ENCODE measurements at regions not wholly inside any gene's neighbourhood (a gene's known extent, or its start where the extent isn't known, plus 50 kb on each side); places are given as distances from the start of the nearest gene placed in this dataset.
A peak's percentile ranks its signal among the peaks of the same experiment; 100 is the strongest.

DNA sequence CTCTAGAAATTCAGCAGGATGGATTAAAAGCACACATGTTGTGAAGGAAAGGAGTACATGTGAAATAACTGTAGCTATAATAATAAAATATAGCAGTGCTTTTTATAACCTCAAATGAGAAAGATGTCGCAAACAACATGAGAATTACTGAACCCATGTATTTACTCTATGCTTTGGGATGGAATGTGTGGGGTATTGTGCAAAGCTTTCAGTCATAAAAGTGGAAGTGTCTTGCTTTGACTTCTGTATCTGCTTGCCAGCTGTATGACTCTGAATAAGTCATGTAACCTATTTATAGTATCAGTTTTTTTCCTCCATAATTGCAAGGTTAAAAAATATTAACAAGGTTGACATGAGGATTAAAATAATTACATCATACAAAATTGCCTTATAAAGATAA lies 519.3 kb upstream of the CADM2 start:
- no peaks in the 10 kb centered on the region for H3K4me1 ChIP-seq (ENCODE audit: insufficient read depth, low read length)
- no peak overlapping the region for H3K27ac ChIP-seq (ENCODE audit: low read depth in 1 of 2, low read length in 2 of 2)
- Mint-ChIP-seq H3K4me1 (ENCODE audit: low read depth) (no peaks in the 10 kb centered on the region), H3K9me3 (peaks cover 7% of the 10 kb centered on the region), H3K4me3 (no peak overlapping the region), H3K27me3 (no peaks in the 10 kb centered on the region), H3K27ac (no peak overlapping the region), H3K36me3 (ENCODE audit: low read depth) (no peaks in the 10 kb centered on the region)
- DNase-seq (no peak), ATAC-seq (ENCODE audit: poor library complexity) (no peak)
- no peaks in the 10 kb centered on the region for H3K36me3 ChIP-seq (ENCODE audit: insufficient read depth, low read length)
- POLR2A ChIA-PET = no interaction called here
- H3K4me3 ChIP-seq (ENCODE audit: low read length) = no peak overlapping the region
- no peaks in the 10 kb centered on the region for H3K27me3 ChIP-seq (ENCODE audit: control insufficient read depth in 1 of 2, insufficient read depth in 2 of 2, low read length in 2 of 2)
- H3K9me3 ChIP-seq (ENCODE audit: control insufficient read depth in 1 of 2, insufficient read depth in 1 of 2, low read length in 2 of 2) = peaks cover 6 to 7% of the 10 kb centered on the region in 2 experiments
- CTCF ChIA-PET = no interaction called here
- intact Hi-C loops (cut with DNase I, micrococcal nuclease) = no loop called here
- TF ChIP-seq, protein P1, sequence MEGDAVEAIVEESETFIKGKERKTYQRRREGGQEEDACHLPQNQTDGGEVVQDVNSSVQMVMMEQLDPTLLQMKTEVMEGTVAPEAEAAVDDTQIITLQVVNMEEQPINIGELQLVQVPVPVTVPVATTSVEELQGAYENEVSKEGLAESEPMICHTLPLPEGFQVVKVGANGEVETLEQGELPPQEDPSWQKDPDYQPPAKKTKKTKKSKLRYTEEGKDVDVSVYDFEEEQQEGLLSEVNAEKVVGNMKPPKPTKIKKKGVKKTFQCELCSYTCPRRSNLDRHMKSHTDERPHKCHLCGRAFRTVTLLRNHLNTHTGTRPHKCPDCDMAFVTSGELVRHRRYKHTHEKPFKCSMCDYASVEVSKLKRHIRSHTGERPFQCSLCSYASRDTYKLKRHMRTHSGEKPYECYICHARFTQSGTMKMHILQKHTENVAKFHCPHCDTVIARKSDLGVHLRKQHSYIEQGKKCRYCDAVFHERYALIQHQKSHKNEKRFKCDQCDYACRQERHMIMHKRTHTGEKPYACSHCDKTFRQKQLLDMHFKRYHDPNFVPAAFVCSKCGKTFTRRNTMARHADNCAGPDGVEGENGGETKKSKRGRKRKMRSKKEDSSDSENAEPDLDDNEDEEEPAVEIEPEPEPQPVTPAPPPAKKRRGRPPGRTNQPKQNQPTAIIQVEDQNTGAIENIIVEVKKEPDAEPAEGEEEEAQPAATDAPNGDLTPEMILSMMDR (IDR thresholded peaks at IDR 0.05) = no peak

DNA sequence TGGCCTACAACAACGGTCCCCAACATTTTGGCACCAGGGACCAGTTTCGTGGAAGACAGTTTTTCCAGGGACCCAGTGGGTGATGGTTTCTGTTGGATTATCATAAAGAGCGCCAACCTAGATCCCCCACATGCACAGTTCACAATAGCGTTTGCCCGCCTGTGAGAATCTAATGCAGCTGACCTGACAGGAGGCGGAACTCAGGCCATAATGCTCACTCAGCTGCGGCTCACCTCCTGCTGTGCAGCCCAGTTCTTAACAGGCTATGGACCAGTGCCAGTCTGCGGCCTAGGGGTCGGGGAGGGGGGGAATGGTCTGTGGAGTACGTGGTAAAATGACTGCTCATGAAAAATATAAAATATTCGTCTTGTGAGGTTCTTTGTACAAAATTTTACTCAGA lies 518.5 kb upstream of the CADM2 start:
- H3K4me3 ChIP-seq (ENCODE audit: low read length) = no peak overlapping the region
- H3K27me3 ChIP-seq (ENCODE audit: control insufficient read depth in 1 of 2, insufficient read depth in 2 of 2, low read length in 2 of 2) = no peaks in the 10 kb centered on the region
- ATAC-seq (ENCODE audit: poor library complexity) (no peak), DNase-seq (peak in 1 of 14 experiments; percentile 2)
- peaks cover 6 to 7% of the 10 kb centered on the region in 2 experiments for H3K9me3 ChIP-seq (ENCODE audit: control insufficient read depth in 1 of 2, insufficient read depth in 1 of 2, low read length in 2 of 2)
- peaks cover 6% of the 10 kb centered on the region for H3K9me3 Mint-ChIP-seq
- POLR2A ChIA-PET = no interaction called here
- no peaks in the 10 kb centered on the region for H3K36me3 Mint-ChIP-seq (ENCODE audit: low read depth)
- intact Hi-C loops (cut with DNase I, micrococcal nuclease) = no loop called here
- no peaks in the 10 kb centered on the region for H3K4me1 ChIP-seq (ENCODE audit: insufficient read depth, low read length)
- no peak overlapping the region for H3K4me3 Mint-ChIP-seq
- no peaks in the 10 kb centered on the region for H3K36me3 ChIP-seq (ENCODE audit: insufficient read depth, low read length)
- TF ChIP-seq, protein P1 (IDR thresholded peaks at IDR 0.05) = no peak
- no peak overlapping the region for H3K27ac ChIP-seq (ENCODE audit: low read depth in 1 of 2, low read length in 2 of 2)
- H3K4me1 Mint-ChIP-seq (ENCODE audit: low read depth) = no peaks in the 10 kb centered on the region
- CTCF ChIA-PET = no interaction called here
- no peak overlapping the region for H3K27ac Mint-ChIP-seq
- no peaks in the 10 kb centered on the region for H3K27me3 Mint-ChIP-seq

DNA sequence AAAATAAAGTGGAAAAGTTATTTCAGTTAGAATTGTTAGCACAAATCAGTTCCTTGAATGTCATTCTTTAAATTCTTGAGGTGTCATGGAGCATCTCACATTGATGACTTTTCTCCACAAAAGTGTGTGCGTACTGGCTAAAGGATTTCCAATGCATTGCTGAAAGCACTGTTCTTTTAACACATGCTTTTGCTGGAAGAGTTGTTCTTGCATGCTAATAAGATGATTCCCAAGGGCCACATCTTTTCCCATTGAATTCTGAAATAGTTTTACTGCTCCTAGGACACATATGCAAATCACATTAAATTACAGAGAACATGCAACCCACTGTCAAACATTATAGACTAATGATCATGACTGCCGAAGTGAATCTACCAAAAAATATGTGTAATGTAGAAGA lies 516.3 kb upstream of the CADM2 start:
- Histone ChIP-seq H3K4me1 (ENCODE audit: insufficient read depth, low read length) (no peaks in the 10 kb centered on the region), H3K4me3 (ENCODE audit: low read length) (no peak overlapping the region), H3K27ac (ENCODE audit: low read depth in 1 of 2, low read length in 2 of 2) (no peak overlapping the region), H3K27me3 (ENCODE audit: control insufficient read depth in 1 of 2, insufficient read depth in 2 of 2, low read length in 2 of 2) (no peaks in the 10 kb centered on the region), H3K9me3 (ENCODE audit: control insufficient read depth in 1 of 2, insufficient read depth in 1 of 2, low read length in 2 of 2) (peaks cover 6 to 7% of the 10 kb centered on the region in 2 experiments), H3K36me3 (ENCODE audit: insufficient read depth, low read length) (no peaks in the 10 kb centered on the region)
- intact Hi-C loops (cut with DNase I, micrococcal nuclease) = no loop called here
- TF ChIP-seq, protein P1 (IDR thresholded peaks at IDR 0.05) = no peak
- Mint-ChIP-seq H3K27me3 (no peaks in the 10 kb centered on the region), H3K27ac (no peak overlapping the region), H3K9me3 (peaks cover 7% of the 10 kb centered on the region), H3K4me1 (ENCODE audit: low read depth) (no peaks in the 10 kb centered on the region), H3K4me3 (no peak overlapping the region), H3K36me3 (ENCODE audit: low read depth) (no peaks in the 10 kb centered on the region)
- CTCF ChIA-PET = no interaction called here
- POLR2A ChIA-PET = no interaction called here
- ATAC-seq (ENCODE audit: poor library complexity) (no peak), DNase-seq (no peak)

All from CD4-positive, alpha-beta T cell (primary cell).